Upper lobe of left lung (tissue), 6 donors: ENCODE measurements at regions not wholly inside any gene's neighbourhood (a gene's known extent, or its start where the extent isn't known, plus 50 kb on each side); places are given as distances from the start of the nearest gene placed in this dataset.

Source experiments
- ATAC-seq, 2 donors: fragments of 200-7000 bp; cut with Tn5 transposase; one replicate each; pipeline ENCODE4 v1.9.1; 2022; ENCODE audit warnings: mild to moderate bottlenecking in 2 of 2, moderate library complexity in 2 of 2; ENCODE audit not compliant: low FRiP score in 2 of 2
- DNase-seq, 2 donors: peaks; one replicate each; pipeline ENCODE4 v3.0.0-alpha.2; 2019 to 2020
- H3K27ac ChIP-seq, 4 donors: fragments of 200-600 bp; sonication (generic); one replicate each; pipeline ENCODE4 v1.5.1; 2016 to 2019
- H3K27me3 ChIP-seq, 4 donors: fragments of 200-600 bp; sonication (generic); one replicate each; pipeline ENCODE4 v1.5.1; 2017 to 2019
- H3K36me3 ChIP-seq, 4 donors: fragments of 200-600 bp; sonication (generic); one replicate each; pipeline ENCODE4 v1.5.1; 2016 to 2019
- H3K4me1 ChIP-seq, 4 donors: fragments of 200-600 bp; sonication (generic); one replicate each; pipeline ENCODE4 v1.5.1; 2018 to 2019
- H3K4me3 ChIP-seq, 4 donors: fragments of 200-600 bp; sonication (generic); one replicate each; pipeline ENCODE4 v1.5.1; 2017 to 2019; ENCODE audit warnings: mild to moderate bottlenecking in 2 of 4, moderate library complexity in 1 of 4
- H3K9me3 ChIP-seq, 4 donors: fragments of 200-600 bp; sonication (generic); one replicate each; pipeline ENCODE4 v1.5.1; 2018 to 2019
- EP300 ChIP-seq, 4 donors: sonication (generic); formaldehyde crosslinking; IDR thresholded peaks; one replicate each; pipeline ENCODE4 v1.5.1; 2017; ENCODE audit warnings: antibody characterized with exemption in 4 of 4, control low read depth in 2 of 4
- POLR2A ChIP-seq, 4 donors: fragments of 450-650 bp; IDR thresholded peaks; one replicate each; pipeline ENCODE4 v1.5.1; 2016 to 2017; ENCODE audit warnings: antibody characterized with exemption in 4 of 4, mild to moderate bottlenecking in 2 of 4
- POLR2AphosphoS5 ChIP-seq, 2 donors: sonication (generic); formaldehyde crosslinking; IDR thresholded peaks; one replicate each; pipeline ENCODE4 v1.5.1; 2017; ENCODE audit warnings: antibody characterized with exemption in 2 of 2
- WGBS, 2 donors: methylation state at CpG; one replicate each; pipeline ENCODE4 v1.1.5; 2017 to 2018; 5-methylcytosine and 5-hydroxymethylcytosine counted together
- TF ChIP-seq, protein P1 (sequence below), 6 experiments: fragments of 450-650 bp in 4 of 6; fragments of 200-600 bp in 2 of 6; sonication (generic) in 2 of 6; IDR thresholded peaks; one replicate each; pipeline ENCODE4 v1.5.1; 2016 to 2019; ENCODE audit warnings: antibody characterized with exemption in 6 of 6
- donor health status: DM: no; HTN: no; CAD: no; lungs with moderate emphysema.
- donor health status: DM: no; HTN: yes; CAD: no; lungs with severe emphysema.

DNA sequence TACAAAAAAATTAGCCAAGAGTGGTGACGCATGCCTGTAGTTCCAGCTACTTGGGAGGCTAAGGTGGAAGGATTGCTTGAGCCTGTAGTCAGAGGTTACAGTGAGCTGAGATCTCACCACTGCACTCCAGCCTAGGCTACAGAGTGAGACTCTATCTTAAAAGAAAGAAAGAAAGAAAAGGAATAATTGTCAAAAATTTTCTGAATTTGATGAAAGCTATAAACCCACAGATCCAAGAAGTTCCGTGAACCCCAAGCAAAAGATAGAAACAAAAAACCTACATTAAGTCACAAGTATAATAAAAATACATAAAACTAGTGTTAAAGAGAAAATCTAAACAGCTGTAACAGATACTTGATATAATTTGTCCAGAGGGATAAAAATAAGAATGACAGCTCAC, 60.1 kb upstream of the KMT2C start:
- no peak overlapping the region for H3K27ac ChIP-seq
- no peak for TF ChIP-seq POLR2AphosphoS5 (IDR thresholded peaks at IDR 0.05)
- TF ChIP-seq, protein P1, sequence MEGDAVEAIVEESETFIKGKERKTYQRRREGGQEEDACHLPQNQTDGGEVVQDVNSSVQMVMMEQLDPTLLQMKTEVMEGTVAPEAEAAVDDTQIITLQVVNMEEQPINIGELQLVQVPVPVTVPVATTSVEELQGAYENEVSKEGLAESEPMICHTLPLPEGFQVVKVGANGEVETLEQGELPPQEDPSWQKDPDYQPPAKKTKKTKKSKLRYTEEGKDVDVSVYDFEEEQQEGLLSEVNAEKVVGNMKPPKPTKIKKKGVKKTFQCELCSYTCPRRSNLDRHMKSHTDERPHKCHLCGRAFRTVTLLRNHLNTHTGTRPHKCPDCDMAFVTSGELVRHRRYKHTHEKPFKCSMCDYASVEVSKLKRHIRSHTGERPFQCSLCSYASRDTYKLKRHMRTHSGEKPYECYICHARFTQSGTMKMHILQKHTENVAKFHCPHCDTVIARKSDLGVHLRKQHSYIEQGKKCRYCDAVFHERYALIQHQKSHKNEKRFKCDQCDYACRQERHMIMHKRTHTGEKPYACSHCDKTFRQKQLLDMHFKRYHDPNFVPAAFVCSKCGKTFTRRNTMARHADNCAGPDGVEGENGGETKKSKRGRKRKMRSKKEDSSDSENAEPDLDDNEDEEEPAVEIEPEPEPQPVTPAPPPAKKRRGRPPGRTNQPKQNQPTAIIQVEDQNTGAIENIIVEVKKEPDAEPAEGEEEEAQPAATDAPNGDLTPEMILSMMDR (IDR thresholded peaks at IDR 0.05), result no peak
- TF ChIP-seq EP300 (IDR thresholded peaks at IDR 0.05), result no peak
- TF ChIP-seq POLR2A (IDR thresholded peaks at IDR 0.05), result no peak
- no peaks in the 10 kb centered on the region for H3K36me3 ChIP-seq
- no peak for DNase-seq
- H3K9me3 ChIP-seq, result no peaks in the 10 kb centered on the region
- no peak for ATAC-seq
- WGBS, 2 donors, result 50 to 98% methylated on average over 2 of the region's 2 CpGs
- H3K27me3 ChIP-seq, result no peaks in the 10 kb centered on the region
- H3K4me1 ChIP-seq, result no peaks in the 10 kb centered on the region
- no peak overlapping the region for H3K4me3 ChIP-seq

DNA sequence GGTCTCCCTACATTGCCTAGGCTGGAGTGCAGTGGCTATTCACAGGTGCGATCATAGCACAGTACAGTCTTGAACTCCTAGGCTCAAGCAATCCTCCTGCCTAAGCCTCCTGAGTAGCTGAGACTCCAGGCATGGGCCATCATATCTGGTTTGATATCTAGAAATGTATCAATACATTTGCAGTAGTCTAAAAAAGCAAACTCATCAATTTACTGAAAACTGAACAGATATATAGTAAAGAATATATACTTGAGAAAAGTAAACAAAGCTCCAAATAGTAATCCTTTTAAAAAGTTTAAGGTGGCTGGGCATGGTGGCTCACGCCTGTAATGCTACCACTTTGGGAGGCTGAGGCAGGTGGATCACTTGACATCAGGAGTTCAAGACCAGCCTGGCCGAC, 57.1 kb upstream of the KMT2C start:
- WGBS, 2 donors, result 88 to 97% methylated on average over 3 of the region's 3 CpGs
- Histone ChIP-seq H3K27ac (no peak overlapping the region), H3K4me1 (no peaks in the 10 kb centered on the region), H3K9me3 (no peaks in the 10 kb centered on the region), H3K36me3 (no peaks in the 10 kb centered on the region), H3K27me3 (no peaks in the 10 kb centered on the region), H3K4me3 (no peak overlapping the region)
- no peak for TF ChIP-seq POLR2A (IDR thresholded peaks at IDR 0.05)
- TF ChIP-seq POLR2AphosphoS5 (IDR thresholded peaks at IDR 0.05), result no peak
- no peak for TF ChIP-seq EP300 (IDR thresholded peaks at IDR 0.05)
- TF ChIP-seq, protein P1 (IDR thresholded peaks at IDR 0.05), result no peak
- no peak for ATAC-seq
- no peak for DNase-seq

DNA sequence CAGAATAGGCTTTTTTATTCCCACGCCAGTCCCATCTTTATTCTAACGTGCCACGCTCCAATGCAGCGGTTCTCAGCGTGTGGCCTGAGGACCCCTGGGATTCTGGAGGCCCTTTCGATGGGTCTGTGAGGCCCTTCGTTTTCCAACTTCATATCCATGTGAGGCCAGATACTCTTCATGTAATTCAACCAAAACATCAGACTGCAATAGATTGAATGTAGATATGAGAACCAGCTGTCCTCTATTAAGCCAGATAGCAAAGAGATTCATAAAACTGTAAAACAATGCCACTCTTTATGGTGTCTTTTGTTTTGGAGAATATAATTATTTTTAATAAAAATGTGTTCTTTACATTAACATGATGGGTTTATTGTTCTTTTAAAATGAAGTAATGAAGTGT, 53.2 kb upstream of the KMT2C start:
- whole genome bisulfite sequencing, 2 donors, result 84 to 86% methylated on average over 7 of the region's 7 CpGs

DNA sequence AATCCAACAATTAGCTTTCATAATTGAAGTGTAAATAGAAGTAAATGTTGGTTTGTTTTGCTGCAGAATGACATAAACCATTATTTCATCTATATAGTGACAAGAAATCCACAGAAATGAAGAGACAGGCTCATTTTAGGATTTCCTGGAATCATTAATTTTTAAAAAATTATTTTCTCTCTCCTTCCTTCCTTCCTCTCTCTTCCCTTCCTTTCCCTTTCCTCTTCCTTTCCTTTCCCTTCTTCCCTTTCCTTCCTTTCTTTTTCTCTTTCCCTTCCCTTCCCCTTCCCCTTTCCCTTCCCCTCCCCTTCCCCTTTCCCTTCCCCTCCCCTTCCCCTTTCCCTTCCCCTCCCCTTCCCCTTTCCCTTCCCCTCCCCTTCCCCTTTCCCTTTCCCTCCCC, 51.2 kb upstream of the KMT2C start:
- Histone ChIP-seq H3K27ac (no peak overlapping the region), H3K4me3 (no peak overlapping the region), H3K36me3 (no peaks in the 10 kb centered on the region), H3K9me3 (no peaks in the 10 kb centered on the region), H3K27me3 (no peaks in the 10 kb centered on the region), H3K4me1 (no peaks in the 10 kb centered on the region)
- TF ChIP-seq, protein P1 (IDR thresholded peaks at IDR 0.05), result no peak
- no peak for TF ChIP-seq POLR2A (IDR thresholded peaks at IDR 0.05)
- no peak for TF ChIP-seq EP300 (IDR thresholded peaks at IDR 0.05)
- TF ChIP-seq POLR2AphosphoS5 (IDR thresholded peaks at IDR 0.05), result no peak
- DNase-seq (no peak), ATAC-seq (no peak)

More for the DNA sequence above, 53.2 kb upstream of the KMT2C start:
- H3K9me3 ChIP-seq, result no peaks in the 10 kb centered on the region
- no peaks in the 10 kb centered on the region for H3K4me1 ChIP-seq
- no peak for ATAC-seq
- no peaks in the 10 kb centered on the region for H3K27me3 ChIP-seq
- DNase-seq, result no peak
- no peaks in the 10 kb centered on the region for H3K36me3 ChIP-seq
- no peak for TF ChIP-seq EP300 (IDR thresholded peaks at IDR 0.05)
- TF ChIP-seq POLR2A (IDR thresholded peaks at IDR 0.05), result no peak
- no peak for TF ChIP-seq POLR2AphosphoS5 (IDR thresholded peaks at IDR 0.05)
- TF ChIP-seq, protein P1 (IDR thresholded peaks at IDR 0.05), result no peak
- no peak overlapping the region for H3K27ac ChIP-seq
- H3K4me3 ChIP-seq, result no peak overlapping the region

DNA sequence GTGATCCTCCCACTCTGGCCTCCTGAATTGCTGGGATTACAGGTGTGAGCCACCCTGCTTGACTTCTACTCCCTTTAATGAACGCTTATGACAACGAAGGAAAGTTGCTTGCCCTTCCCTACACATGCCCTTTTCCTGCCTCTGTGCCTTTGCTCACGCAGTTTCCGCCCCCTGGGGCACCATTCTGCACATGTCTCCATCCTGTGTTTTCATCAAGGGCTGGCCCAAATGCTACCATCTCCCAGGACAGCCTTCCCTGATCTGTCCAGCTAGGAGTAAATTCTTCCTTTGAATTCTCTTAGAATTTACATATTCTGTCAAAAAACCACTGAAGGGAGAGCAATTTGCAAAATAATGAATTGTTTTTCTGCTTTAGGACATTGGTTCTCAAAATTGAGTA, 50.0 kb upstream of the KMT2C start:
- Histone ChIP-seq H3K4me3 (no peak overlapping the region), H3K9me3 (no peaks in the 10 kb centered on the region), H3K27me3 (no peaks in the 10 kb centered on the region), H3K4me1 (no peaks in the 10 kb centered on the region), H3K36me3 (no peaks in the 10 kb centered on the region), H3K27ac (no peak overlapping the region)
- WGBS, 2 donors, result 76 to 78% methylated on average over 4 of the region's 4 CpGs
- TF ChIP-seq, protein P1 (IDR thresholded peaks at IDR 0.05), result no peak
- TF ChIP-seq POLR2A (IDR thresholded peaks at IDR 0.05), result no peak
- TF ChIP-seq POLR2AphosphoS5 (IDR thresholded peaks at IDR 0.05), result no peak
- no peak for TF ChIP-seq EP300 (IDR thresholded peaks at IDR 0.05)
- DNase-seq (no peak), ATAC-seq (no peak)
